ENCODE measurements at regions not wholly inside any gene's neighbourhood (a gene's known extent, or its start where the extent isn't known, plus 50 kb on each side); places are given as distances from the start of the nearest gene placed in this dataset.

- TF ChIP-seq CTCF (IDR thresholded peaks at IDR 0.05; ENCODE audit: low read length) = no peak
- TF ChIP-seq EZH2 (IDR thresholded peaks at IDR 0.05; ENCODE audit: borderline replicate concordance, low read length) = no peak
Measured at GRCh38 chr4:26238778-26239679, 81.8 kb upstream of the RBPJ start.

All from OCI-LY1 (cell line).